OCI-M2 (cell line): ENCODE measurements at regions not wholly inside any gene's neighbourhood (a gene's known extent, or its start where the extent isn't known, plus 50 kb on each side); places are given as distances from the start of the nearest gene placed in this dataset.

Source experiments
- DNase-seq: peaks from one replicate; lab custom pipeline; 2025; ENCODE audit not compliant: unreplicated experiment; lab: John Stamatoyannopoulos, UW

DNA sequence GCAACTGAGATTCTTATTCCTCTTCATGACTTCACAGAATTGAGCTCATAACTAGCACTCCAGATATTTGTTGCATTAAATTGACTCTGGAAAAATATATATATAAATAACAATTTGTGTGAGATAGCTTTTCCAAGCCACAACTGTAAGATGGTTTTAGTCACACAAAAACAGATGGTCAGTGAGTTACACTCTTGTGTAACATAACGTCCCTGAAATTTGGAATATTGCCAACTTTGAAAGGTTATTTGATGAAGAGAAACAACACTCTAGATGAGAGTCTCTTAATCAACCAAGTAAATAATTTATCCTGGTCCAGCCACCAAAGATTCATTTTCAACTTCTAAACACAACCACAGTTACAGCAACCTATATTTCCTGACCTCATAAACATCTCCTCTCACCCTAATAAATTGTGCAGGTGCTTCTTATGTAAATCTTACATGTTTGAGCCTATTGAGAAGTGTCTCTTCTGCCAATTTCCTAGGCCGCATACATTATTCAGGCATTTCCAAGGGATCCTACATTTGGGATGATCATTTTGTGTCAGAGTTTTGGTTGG, 84.9 kb upstream of the ACP3 start:
- no peak for DNase-seq

DNA sequence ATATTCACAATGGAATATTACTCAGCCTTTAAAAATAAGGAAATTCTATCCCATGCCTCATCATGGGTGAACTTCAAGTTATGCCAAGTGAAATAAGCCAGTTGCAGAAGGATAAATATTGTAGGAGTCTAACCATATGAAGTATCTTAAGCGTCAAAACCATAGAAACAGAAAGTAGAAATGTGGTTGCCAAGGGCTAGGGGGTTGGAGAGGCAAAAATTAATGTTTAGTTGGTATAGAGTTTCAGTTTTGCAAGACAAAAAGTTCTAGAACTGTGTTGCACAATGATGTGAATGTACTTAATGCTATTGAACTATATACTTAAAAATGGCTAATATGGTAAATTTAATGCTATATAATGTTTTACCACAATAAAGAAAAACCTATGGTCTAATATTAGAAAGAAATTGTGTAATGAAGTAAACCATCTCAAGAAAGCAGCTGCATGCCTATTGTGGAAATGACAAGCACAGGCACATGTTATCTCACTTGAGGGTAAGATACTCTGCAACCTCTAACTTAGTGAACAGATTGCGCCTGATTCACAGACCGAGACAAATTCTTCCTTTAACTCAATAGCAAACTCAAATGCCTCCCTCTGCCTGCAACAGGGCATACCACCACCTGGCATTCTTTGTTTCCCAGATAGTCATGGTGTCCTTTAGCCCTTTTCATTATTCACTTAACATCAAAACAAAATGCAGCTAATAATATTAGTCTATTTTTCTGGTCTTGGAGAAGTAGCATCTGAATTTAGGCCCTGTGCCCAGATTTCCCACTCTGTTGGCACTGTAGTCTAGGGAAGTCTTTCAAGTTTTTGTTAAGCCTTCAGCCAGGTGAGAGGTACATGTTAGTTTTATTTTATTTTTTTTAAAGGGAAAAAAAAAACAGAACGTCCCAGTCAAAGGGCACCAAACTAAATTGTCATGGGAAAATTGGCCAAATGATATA, 80.2 kb upstream of the ACP3 start:
- DNase-seq: no peak

- no peak for DNase-seq
Observed at GRCh38 chr3:132237652-132238032, 79.6 kb upstream of the ACP3 start.

DNA sequence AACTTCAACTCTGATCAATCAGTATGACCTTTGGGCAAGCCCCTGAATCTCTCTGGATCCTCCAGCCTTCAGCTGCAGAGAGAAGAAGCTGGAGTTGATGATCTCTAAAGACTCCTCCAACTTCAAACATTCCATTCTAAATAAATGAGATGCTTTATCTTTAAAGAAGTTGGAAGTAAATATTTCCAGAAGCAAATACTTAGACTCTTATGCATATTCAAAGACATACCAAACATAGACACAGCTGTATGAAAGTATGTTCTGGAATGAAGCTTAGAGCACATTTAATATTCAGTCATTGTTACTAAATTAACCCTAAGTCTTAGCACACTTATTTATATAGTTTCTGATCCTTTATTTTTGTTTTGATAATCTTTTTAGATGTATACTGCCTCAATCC, 77.6 kb upstream of the ACP3 start:
- DNase-seq: no peak

GRCh38 chr3:132241776-132242514, 75.3 kb upstream of the ACP3 start:
- no peak for DNase-seq

DNA sequence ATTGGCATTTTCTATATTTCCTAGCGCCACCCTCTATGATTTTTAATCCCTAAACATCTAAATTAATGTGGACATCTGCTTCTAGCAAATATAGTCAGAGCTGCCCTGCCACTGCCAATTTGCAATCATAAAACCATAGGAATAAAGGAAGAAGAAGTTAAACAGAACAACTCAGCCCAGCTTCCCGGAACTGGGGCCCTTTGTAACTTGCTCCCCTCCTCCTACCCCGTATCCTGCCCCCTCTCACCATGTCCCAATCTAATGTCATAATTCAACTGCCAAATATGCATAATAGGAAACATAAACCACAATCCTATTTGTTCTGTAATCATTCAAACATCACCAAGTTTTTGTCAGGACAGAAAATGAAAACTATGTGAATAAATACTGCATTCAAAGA, 74.4 kb upstream of the ACP3 start:
- no peak for DNase-seq

DNA sequence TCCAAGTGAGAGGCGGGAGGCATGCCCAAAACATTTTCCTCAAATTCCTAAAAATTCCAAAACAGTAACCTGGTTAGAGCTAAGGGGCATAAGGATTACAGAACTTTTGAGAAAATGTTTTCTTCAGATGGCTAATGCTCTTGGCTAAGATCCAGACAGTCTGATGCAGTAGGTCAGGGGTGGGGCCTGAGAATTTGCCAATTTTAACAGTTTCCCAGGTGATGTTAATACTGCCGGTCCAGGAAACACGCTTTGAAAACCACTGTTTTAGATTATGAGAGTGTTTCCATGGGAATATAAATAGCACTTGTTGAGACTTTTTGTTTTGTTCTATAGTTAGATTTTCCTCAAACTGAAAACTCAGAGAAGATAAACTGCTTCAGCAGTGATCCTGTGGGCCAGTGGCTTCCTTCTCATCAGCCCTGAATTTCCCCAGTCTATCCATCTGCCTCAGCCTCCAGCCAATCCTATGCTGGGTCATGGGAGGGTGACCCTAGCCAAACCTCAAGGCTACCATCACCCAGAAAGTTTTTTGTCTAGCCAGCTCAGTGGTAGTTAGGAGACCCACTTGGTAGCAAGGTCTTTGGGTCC, 71.6 kb upstream of the ACP3 start:
- DNase-seq: no peak

GRCh38 chr3:132246212-132246611, 71.0 kb upstream of the ACP3 start:
- DNase-seq: no peak

DNA sequence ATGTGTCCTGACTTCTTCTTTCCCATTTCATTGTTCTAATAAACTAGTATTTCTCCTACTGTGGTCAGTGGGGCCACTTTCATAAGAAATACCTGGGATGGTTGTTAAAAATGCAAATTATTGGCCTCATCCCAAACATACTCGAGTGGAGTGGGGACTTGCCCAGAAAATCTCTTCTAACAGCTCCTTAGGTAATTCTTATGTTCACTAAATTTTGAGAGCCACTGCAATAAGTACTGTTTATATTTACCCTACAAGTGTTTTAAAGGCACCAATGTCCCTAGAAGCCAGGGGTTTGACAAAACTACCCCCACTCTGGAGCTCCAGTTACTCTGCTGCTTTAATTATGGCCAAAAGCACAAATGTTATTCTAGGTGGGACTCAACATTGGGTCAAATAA, 70.0 kb upstream of the ACP3 start:
- DNase-seq: no peak

DNA sequence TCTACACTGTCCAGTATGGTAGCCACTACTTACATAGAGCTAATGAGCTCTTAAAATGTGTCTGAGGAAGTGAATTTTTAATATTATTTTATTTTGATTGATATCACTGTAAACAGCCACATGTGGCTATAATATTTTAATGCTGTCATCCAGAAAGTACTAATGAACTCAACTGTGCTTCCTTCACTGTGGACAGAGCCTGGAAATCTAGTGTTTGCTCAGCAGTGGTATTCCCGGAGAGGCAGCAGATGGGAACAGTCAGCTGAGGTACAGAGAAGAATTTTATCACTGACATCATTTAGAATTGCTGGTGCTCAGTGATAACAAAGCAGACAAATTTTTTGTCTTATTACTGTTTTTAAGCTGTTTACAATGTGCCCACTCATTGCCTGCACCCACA, 68.7 kb upstream of the ACP3 start:
- no peak for DNase-seq

DNA sequence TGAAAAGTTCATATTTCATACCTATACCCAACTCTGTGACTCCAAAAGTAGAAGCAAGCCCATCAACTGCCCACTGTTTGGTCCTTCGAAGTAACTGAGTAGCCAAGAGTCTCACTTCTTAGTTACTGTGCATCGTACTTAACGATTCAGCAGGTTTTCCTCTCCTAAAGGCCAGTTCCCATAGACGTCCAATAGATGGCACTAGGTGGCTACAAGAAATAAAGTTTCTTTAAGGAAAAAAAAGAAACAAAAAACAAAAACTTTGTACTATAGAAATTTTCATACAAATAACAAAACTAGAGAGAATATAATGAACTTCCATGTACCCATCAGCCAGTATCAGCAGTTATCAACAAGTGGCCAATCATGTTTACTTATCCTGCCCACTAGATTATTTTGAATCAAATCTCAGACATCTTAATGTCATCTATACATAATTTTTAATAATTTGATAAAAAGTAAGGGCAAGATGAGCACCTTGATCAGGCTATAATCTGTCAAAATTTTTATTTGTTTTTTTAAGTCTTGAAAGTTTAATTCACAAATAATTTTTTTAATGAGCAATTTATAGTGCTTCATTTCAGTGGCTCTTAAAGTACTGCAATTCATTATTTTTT, 63.8 kb upstream of the ACP3 start:
- DNase-seq: no peak

DNA sequence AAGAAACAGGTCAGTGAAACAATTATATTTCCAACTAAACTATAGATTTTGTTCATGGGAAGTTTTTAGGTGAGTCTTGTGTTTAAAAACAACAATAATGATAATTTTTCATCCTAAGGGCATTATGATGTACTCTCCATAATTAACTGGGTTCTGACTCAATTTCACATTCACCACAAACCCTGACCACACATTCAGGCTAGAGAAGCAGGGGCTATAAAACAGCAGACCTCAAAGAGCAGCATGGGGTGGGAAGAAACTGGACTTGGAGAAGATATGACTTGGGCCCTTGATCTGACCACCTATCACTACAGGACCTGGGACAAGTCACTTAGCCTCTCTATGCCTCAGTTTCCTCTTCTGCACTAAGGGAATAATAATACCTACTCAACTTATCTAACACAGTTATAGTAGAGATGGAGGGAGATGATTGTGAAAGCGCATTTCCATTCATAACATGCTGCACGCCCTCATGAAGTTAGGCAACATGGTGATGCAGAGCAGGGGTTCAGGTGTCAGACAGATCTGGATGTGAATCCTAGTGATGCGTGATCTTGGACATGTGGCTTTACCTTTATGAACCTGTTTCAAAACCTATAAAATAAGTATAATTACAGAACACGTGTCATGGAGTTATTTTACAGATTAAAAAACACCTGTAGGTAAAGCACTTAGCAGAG, 63.0 kb upstream of the ACP3 start:
- no peak for DNase-seq

- no peak for DNase-seq
Observed at GRCh38 chr3:132255041-132255745, 62.0 kb upstream of the ACP3 start.

- DNase-seq: no peak
Observed at GRCh38 chr3:132256989-132257388, 60.2 kb upstream of the ACP3 start.

GRCh38 chr3:132261506-132261905, 55.7 kb upstream of the ACP3 start:
- DNase-seq: no peak

DNA sequence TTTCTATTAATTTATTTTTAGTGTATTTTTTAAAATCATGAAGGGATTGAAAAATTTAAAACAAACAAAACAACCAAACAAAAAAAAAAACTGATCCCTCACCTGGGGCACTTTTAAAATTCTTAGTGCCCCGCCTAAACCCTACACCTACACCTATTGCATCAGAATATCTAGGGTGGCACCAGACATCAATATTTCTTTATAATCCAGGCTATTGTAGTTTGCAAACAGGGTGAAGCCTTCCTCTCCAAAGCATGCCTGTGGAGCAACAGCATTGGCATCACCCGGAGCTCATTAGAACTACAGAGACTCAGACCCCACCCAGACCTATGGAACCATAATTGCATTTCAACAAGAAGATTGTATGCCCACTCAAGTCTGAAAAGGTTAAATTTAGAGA, 54.9 kb upstream of the ACP3 start:
- DNase-seq: no peak

- no peak for DNase-seq
Observed at GRCh38 chr3:132262956-132263355, 54.3 kb upstream of the ACP3 start.

DNA sequence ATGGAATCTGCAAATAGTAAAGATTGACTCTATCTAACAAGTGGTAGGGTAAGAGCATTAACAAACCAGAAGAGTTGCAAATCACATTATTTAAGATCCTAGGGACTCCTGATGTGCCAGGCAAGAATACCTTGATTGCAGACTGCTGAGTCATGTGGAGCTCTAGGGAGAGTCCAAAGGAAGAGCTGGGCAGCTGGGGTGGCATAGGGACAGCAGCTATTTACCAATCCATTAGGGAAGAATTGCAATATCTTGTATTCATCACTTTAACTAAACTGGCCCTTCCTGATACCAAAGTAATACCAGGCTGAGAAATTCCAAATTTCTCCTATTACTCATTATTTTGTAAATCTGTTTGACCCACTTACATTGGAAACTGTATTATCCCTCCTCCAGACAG, 52.2 kb upstream of the ACP3 start:
- no peak for DNase-seq

DNA sequence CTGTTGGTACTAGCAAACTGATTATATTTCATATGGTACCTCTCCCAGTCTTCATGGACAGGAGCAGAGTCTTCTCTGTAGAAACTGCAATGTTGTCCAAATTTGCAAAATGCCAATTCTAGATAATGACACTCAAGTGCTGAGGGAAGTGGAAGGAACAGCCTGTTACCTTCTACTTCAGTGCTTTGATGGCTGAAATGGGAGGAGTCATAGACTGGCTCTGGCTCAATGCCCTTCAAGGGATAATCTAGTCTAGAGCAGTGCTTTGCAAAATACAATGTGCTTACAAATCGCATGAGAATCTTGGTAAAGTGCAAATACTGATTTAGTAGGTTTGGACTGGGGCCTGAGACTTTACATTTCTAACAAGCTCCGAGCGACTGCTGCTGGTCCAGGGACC, 51.7 kb upstream of the ACP3 start:
- no peak for DNase-seq

DNA sequence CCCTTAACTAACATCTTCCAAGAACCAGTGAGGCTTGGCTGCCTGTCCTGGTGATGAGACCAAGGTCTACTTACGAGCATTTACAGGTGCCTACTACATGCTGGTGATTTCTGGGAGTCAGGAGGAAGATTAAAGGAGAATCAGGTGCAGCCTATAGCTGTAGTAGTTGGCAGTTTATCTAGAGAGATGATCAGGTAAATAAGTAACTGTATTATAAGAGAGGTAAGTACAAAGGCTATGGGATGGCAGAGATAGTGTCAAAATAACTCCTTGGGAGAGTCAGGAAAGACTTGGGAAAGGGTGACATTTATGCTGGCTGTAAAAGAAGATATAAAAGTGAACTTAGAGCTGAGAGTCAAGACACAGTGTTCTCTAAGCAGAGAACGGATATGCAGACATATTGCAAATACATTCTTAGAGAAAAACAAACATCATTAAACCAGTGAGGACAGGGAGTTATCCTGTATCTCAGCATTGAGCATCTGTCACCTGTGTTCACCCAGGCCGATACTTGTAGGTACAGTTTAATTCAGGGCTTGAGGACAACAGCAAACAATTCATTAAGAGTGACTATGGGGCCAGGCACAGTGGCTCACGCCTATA, 49.7 kb upstream of the ACP3 start:
- DNase-seq: no peak
